ENCODE measurements at regions not wholly inside any gene's neighbourhood (a gene's known extent, or its start where the extent isn't known, plus 50 kb on each side); places are given as distances from the start of the nearest gene placed in this dataset.

GRCh38 chr6:121660277-121660676 is 224.8 kb downstream of the GJA1 start:
- no peak overlapping the region for H3K4me3 ChIP-seq (replicated peaks in 1 of 3)
- no peaks in the 10 kb centered on the region for H3K9me3 ChIP-seq
- H3K27ac ChIP-seq = no peak overlapping the region
- no peak for TF ChIP-seq POLR2A (IDR thresholded peaks at IDR 0.05)
- TF ChIP-seq CTCF (IDR thresholded peaks at IDR 0.05) = no peak
- no peaks in the 10 kb centered on the region for H3K27me3 ChIP-seq
- intact Hi-C loops (cut with DNase I) = no loop called here
- no peaks in the 10 kb centered on the region for H3K4me1 ChIP-seq
- DNase-seq = no peak
- WGBS, 2 donors = 82 to 91% methylated on average over 3 of the region's 3 CpGs
- H3K36me3 ChIP-seq = no peaks in the 10 kb centered on the region

GRCh38 chr6:121663292-121663810 is 227.9 kb downstream of the GJA1 start:
- H3K27ac ChIP-seq = no peak overlapping the region
- no peak for DNase-seq
- intact Hi-C loops (cut with DNase I) = no loop called here

GRCh38 chr6:121664158-121664557 is 228.7 kb downstream of the GJA1 start:
- intact Hi-C loops (cut with DNase I) = no loop called here
- WGBS, 2 donors = 95 to 100% methylated on average over 1 of the region's 1 CpG
- H3K4me1 ChIP-seq = no peaks in the 10 kb centered on the region

More at GRCh38 chr6:121663292-121663810, 227.9 kb downstream of the GJA1 start:
- no peaks in the 10 kb centered on the region for H3K27me3 ChIP-seq
- no peaks in the 10 kb centered on the region for H3K36me3 ChIP-seq
- H3K4me1 ChIP-seq = no peaks in the 10 kb centered on the region
- TF ChIP-seq POLR2A (IDR thresholded peaks at IDR 0.05) (no peak), CTCF (IDR thresholded peaks at IDR 0.05) (no peak)
- no peak overlapping the region for H3K4me3 ChIP-seq (replicated peaks in 1 of 3)
- no peaks in the 10 kb centered on the region for H3K9me3 ChIP-seq

GRCh38 chr6:121666814-121667213 is 231.4 kb downstream of the GJA1 start:
- Histone ChIP-seq H3K27me3 (no peaks in the 10 kb centered on the region), H3K27ac (peak overlapping the region in 2 of 3 donors; percentile 7 to 15), H3K36me3 (no peaks in the 10 kb centered on the region), H3K9me3 (no peaks in the 10 kb centered on the region), H3K4me3 (replicated peaks in 1 of 3) (no peak overlapping the region), H3K4me1 (no peaks in the 10 kb centered on the region)
- WGBS, 2 donors = 62 to 69% methylated on average over 4 of the region's 4 CpGs
- TF ChIP-seq CTCF (IDR thresholded peaks at IDR 0.05) (no peak), POLR2A (IDR thresholded peaks at IDR 0.05) (no peak)
- intact Hi-C loops (cut with DNase I) = no loop called here
- DNase-seq = no peak

More at GRCh38 chr6:121664158-121664557, 228.7 kb downstream of the GJA1 start:
- Histone ChIP-seq H3K4me3 (replicated peaks in 1 of 3) (no peak overlapping the region), H3K27me3 (no peaks in the 10 kb centered on the region), H3K36me3 (no peaks in the 10 kb centered on the region), H3K27ac (no peak overlapping the region), H3K9me3 (no peaks in the 10 kb centered on the region)
- no peak for DNase-seq
- TF ChIP-seq POLR2A (IDR thresholded peaks at IDR 0.05) (no peak), CTCF (IDR thresholded peaks at IDR 0.05) (no peak)

- Histone ChIP-seq H3K27me3 (no peaks in the 10 kb centered on the region), H3K9me3 (no peaks in the 10 kb centered on the region), H3K4me1 (no peaks in the 10 kb centered on the region), H3K36me3 (no peaks in the 10 kb centered on the region), H3K27ac (no peak overlapping the region), H3K4me3 (replicated peaks in 1 of 3) (no peak overlapping the region)
- TF ChIP-seq POLR2A (IDR thresholded peaks at IDR 0.05) (no peak), CTCF (IDR thresholded peaks at IDR 0.05) (no peak)
- peak in 1 of 2 donors; percentile 11 for DNase-seq
- intact Hi-C loops (cut with DNase I) = no loop called here
- WGBS, 2 donors = 37 to 41% methylated on average over 3 of the region's 3 CpGs
Observed at GRCh38 chr6:121668259-121668658, 232.8 kb downstream of the GJA1 start.

Measured in thyroid gland (tissue), 4 donors.